Hepatocyte (in vitro differentiated cells): ENCODE measurements at regions not wholly inside any gene's neighbourhood (a gene's known extent, or its start where the extent isn't known, plus 50 kb on each side); places are given as distances from the start of the nearest gene placed in this dataset.

ENCODE experiments used
- CTCF ChIP-seq: fragments of 200-600 bp; sonication (generic); IDR thresholded peaks from 2 replicates; pipeline ENCODE4 v1.5.1; 2016; ENCODE audit warnings: antibody characterized with exemption, mild to moderate bottlenecking; ENCODE audit not compliant: poor library complexity
- EZH2 ChIP-seq: fragments of 200-600 bp; sonication (generic); IDR thresholded peaks from 2 replicates; pipeline ENCODE4 v1.6.1; 2016; ENCODE audit warnings: antibody characterized with exemption, mild to moderate bottlenecking, borderline replicate concordance
- EZH2phosphoT487 ChIP-seq: fragments of 200-600 bp; sonication (generic); IDR thresholded peaks from one replicate; pipeline ENCODE4 v1.6.1; 2018; ENCODE audit warnings: antibody characterized with exemption, mild to moderate bottlenecking, low read depth, moderate library complexity; ENCODE audit not compliant: unreplicated experiment, severe bottlenecking

GRCh38 chr3:89049119-89049518, 58.3 kb upstream of the EPHA3 start:
- TF ChIP-seq EZH2 (no peak), CTCF (no peak), EZH2phosphoT487 (no peak)
